ENCODE measurements at regions not wholly inside any gene's neighbourhood (a gene's known extent, or its start where the extent isn't known, plus 50 kb on each side); places are given as distances from the start of the nearest gene placed in this dataset.

DNA sequence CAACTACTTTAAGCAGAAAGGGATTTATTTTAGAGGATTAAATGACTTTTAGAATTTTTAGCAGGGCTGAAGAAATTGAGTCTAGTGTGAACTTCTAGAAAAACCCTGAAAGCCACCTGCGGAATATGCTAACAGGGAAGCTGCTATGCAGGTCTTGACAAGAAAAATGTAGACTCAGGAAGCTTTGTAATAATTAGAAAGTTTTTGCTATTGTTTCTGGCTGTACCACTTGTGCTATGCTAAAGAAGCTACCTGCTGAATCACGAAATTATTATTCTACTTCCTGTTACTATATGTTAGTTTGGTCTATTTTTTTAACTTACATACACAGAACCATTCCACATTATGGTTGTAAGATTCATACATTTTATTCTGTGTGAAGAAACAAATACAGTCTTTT lies 74.0 kb upstream of the CHSY3 start:
- TF ChIP-seq, protein P1, sequence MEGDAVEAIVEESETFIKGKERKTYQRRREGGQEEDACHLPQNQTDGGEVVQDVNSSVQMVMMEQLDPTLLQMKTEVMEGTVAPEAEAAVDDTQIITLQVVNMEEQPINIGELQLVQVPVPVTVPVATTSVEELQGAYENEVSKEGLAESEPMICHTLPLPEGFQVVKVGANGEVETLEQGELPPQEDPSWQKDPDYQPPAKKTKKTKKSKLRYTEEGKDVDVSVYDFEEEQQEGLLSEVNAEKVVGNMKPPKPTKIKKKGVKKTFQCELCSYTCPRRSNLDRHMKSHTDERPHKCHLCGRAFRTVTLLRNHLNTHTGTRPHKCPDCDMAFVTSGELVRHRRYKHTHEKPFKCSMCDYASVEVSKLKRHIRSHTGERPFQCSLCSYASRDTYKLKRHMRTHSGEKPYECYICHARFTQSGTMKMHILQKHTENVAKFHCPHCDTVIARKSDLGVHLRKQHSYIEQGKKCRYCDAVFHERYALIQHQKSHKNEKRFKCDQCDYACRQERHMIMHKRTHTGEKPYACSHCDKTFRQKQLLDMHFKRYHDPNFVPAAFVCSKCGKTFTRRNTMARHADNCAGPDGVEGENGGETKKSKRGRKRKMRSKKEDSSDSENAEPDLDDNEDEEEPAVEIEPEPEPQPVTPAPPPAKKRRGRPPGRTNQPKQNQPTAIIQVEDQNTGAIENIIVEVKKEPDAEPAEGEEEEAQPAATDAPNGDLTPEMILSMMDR (IDR thresholded peaks at IDR 0.05; ENCODE audit: low read length), result no peak
- no peak for TF ChIP-seq EZH2 (IDR thresholded peaks at IDR 0.05; ENCODE audit: borderline replicate concordance, low read length)
